Stimulated activated CD4-positive, alpha-beta T cell treated with anti-CD3 and anti-CD28 coated beads, Interleukin-4, amount 100 ng/mL, for 1 hour (primary cell): ENCODE measurements at regions not wholly inside any gene's neighbourhood (a gene's known extent, or its start where the extent isn't known, plus 50 kb on each side); places are given as distances from the start of the nearest gene placed in this dataset.

ENCODE experiments used
- DNase-seq: peaks from one replicate; pipeline ENCODE4 v3.0.0-alpha.2; 2020

DNA sequence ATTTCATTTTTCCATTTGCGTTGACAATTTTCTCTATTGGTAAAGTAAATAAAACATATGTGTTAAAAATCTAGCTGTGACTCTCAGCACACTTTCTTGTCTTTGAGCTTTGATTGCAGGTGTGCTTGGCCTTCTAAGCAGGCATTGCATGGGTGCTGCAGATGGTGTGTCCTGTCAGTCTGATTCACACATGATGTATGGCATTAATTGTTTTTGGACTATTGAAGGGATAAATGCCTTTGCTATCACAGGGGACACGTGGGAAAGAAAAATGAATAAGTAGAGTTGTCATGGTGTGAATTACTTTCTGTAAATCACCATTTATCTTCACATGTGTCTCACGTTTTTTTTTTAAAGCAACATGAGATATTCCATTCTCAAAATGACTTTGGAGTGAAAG is 211.3 kb upstream of the NAV3 start:
- no peak for DNase-seq

DNA sequence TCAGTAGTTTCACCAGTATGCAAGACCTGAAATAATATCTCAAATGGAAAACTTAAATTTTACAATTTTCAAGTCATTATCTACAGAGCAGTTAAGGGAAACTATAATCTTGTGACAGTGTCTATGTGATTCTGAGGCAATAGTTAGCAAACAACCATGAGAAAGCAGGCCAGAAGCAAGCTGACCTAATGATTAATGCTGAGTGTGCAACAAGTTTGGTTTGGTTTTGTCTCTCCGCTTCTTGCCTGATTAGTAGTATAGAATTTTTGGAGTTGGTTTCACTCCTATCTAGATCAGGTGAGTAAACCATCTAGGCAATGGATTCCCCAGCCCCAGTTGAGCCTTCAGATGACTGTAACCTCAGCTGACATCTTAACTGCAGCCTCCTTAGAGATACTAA is 212.9 kb upstream of the NAV3 start:
- DNase-seq: no peak

DNA sequence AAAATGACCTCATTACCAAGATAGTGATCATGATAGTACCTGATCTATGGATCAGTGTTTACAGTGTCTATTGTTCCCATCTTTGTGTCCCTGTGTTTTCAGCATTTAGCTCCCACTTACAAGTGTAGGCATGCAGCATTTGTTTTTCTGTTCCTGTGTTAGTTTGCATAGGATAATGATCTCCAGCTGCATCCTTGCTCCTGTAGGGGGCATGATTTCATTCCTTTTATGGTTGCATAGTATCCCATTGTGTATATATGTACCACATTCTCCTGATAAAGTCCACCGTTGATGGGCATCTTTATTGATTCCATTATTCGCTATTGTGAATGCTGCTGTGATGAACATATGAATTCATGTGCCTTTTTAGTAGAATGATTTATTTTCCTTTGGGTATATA is 215.4 kb upstream of the NAV3 start:
- no peak for DNase-seq

DNA sequence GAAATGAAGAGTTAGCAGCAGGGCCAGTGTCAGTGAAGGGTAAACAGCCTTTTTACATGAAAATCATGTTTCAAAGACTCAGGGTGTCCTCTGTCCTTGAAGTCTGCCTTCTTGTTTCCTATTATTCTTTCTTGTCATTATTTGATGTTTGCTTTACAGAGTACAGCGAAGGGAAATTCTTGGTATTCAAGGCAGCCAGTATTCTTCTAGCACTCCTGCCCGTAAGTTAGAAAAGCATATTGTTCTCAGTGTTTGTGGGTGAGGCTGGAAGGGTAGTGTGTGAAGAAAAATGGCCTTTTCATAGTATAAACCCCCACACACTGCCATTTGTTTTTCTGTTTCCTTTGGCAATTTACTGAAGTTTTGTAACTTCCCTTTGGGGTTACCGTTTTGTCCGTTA is 217.3 kb upstream of the NAV3 start:
- no peak for DNase-seq

DNA sequence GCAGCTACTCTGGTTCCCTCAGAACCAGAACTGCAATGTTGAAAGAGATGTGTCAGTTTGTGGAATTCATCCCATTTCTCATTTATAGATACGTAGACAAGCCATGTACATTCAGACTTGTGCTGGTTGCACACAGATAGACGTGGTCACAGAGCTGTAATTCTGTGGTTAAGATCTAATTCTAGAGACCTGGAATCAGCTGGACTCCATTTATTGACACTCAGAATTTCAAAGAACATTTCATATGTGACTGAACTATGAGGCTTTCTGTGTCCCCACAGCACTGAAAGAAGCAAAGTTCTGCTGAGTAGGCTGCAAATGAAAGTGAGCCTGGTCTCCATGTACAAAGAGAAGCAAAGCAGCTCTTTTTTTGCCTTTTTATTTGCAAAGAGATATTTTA is 220.2 kb upstream of the NAV3 start:
- DNase-seq: no peak

DNA sequence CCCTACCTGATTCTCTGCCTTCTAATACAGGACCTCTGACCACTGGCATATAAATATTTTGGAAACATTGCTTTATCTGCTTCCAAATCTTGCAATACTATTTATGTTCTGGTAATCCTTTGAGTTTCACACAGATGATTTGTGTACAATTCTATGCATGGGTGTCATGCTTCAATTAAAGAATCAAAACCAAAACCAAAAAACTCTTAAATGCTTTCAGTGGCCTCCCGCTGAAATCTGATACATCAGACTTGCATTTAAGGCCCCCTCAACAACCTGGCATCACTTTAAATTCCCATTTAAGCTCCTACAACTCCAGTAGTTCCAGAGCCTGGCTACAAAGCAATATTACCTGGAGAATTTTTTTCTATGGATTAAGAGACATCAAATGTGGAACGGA is 221.7 kb upstream of the NAV3 start:
- no peak for DNase-seq

DNA sequence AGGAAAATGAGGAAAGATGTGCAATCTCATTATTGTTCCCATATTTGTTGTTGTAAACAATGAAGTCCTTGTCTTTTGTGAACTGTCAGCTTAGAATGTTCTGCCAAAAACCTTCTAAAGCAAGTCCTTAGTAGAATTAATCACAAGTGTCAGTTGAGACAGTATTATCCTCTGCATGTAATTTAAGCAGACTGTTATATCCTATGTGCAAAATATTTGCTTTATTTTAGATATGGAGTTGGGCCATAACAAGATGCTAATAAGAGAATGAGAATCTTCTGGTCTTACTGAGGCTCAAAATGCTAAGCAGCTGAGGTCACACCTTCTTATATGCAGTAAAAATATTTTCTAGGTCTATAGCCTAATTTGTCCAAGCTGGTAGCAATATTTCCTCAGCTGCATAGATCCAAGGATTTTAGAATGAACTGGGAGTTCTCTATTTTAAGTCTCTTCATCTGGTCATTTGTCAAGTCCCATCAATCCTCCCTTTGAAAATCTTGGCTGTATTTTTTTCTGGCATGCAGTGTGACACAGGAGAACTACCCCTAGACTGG is 222.3 kb upstream of the NAV3 start:
- DNase-seq: no peak

DNA sequence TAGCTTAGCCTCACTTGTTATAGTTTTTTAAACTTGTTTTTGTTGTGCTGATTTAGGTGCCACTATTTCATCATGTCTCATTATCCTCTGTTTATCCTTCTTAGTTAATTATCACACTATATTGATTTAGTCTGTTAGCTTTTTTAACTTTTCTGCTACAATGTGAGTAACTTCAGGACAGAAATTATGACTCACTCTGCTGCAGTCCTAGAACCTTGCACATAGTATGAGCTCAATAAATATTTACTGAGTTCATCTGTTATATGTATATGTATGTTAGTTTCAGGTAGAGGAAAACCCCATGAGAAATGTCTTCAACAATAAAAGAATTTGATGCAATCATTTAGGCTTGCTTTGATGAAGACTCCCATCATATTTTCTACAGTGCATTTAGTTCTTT is 224.3 kb upstream of the NAV3 start:
- no peak for DNase-seq

DNA sequence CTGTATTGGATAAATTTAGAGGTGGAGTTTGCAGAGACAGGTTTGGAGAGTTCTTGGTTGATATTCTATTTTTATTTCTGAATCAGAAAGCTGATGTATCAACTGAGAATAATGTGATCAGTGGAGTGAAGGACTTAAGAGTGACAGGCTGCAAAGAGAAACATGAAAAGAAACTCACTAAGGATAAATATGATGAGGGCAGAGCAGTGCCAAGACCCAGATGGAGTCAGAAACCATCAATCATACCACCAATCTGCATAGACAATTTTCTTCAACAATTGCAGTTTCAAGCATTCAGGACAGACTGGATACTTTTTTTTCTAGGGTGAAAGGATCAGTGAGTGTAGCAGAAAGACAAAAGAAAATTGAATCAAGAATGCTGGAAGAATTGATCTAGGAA is 226.7 kb upstream of the NAV3 start:
- no peak for DNase-seq

DNA sequence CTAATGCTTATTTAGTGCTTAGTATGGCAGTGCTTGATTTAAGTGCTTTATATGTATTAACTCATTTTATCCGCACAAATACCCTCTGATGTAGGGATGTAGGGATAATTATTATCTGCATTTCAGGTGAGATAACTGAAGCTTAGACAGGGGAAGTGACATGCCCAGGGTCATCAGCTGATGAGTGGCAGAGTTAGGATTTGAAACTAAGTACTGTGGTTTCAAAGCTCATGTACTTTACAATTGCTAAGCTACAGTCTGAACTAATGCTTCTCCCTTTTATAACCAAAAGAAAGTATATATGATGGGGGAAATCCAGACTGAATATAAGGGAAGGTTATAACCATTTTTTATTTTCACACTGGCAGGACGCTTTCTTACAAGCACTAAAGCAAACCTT is 229.6 kb upstream of the NAV3 start:
- DNase-seq: no peak

DNA sequence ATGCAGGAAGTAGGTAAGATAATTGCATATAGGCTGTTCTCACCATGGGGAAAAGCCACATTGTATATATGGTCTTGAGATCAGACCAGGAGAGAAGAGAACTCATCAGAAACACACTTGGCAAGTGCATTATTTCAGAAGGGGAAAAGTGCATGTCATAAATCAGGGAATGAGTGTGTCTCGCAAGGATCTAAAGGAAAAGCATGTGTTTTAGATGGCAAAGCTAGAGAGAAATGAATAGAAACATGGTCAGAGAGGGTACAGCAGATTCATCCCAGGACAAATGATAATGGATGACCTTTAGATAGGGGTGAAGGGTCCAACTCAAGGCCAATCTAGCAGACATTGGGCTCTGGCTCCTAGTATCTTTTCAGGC is 230.2 kb upstream of the NAV3 start:
- no peak for DNase-seq

DNA sequence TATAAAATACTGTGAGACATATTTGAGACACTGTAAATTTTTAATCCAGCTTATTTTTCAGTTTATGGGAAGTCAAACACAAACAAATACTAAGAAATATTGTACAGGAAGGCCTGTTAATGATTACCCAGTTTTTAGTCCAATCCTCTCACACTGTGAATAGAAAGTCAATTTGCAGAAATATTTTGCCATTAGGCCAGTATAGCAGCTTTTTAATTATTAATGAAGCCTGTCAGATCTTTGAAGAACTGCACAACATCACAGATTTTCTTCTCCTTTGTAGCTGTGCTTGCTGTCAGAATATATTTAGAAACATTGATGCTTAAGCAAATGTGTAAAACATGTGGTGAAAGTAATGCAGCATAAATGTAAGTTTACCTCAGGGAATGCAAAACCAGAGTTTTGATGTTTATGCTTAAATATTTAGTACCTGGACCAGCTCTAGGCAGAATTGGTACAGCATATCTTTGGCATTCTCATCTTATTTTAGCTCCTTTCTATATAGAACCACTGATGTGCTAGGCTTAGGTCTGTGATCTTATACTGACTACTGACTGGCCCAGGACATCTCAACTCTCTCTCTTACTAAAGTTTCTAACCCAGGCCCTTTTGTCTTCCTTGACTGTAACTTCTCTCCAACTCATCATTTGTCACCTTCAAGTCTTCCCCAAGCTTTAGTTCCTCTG is 230.8 kb upstream of the NAV3 start:
- DNase-seq: no peak

DNA sequence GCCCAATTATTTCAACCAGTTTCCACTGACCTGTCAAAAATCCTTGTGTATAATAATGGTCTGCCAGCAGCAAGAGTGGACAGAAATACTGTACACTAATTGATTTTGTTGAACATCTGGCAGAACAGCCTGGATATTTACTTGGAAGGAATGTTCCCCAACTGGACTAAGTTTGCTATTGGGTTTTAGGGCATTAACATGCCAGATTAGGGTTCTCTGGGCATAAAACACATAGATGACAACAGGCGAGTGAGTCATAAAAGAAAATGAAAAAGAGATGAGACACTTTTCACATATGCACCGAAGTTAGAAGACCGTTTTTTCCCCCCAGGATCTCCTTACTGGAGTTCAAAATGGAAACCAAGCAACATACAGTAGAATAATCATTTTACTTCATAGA is 236.3 kb upstream of the NAV3 start:
- DNase-seq: no peak

DNA sequence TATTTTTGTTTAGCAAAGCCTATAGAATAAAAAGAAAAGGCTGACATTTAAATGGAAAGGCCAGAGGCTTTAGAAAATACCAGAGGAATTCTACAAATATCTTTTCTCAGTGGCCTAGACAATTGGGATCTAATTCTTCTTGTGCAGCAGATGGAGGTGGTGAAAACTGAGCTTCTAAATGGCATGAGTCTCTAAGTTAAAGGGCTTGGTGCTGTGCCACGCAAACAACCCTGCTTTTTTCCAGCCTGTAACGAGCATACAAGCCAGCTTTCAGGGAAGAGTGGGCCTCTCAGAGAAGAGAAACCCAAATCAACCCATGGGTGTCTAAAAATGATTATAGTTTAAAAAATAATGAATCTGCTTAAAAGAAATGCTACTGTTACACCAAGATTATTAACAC is 237.9 kb upstream of the NAV3 start:
- no peak for DNase-seq

DNA sequence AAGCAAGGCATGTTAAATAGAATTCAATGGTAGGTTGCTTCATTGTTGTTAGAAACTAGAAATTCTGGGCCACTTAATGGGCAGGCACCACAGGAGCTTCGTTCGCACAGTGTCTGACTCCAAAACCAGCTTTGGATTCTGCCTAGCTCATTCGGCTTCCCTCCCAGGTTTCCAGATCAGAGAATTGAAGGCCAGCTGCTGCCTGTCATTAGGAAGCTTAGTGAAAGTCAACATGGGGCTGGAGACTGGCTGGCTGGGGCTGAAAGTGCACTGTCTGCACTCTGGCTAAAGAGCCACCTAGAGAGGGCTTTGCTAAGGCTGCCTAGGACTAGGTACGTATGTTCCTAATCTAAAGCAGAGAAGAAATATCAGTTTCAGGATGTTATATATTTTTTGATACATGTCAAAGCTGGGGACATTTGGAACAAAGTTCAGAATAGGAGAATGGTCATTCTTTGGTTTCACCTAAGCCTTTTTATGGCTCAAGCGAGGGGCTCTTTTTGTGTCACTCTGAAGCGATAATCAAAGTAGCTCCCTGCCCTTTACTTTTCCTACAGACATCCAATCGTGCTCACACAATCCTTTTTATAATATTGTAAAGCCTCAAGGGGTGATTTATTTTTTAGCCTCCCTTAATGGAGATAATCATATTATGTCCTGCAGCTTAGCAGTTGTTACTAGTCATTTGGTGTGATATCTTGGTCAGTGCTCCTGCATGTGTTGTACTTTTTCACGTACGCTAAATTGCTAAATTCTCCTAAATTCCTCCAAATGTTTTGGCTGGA is 238.5 kb upstream of the NAV3 start:
- DNase-seq: no peak

DNA sequence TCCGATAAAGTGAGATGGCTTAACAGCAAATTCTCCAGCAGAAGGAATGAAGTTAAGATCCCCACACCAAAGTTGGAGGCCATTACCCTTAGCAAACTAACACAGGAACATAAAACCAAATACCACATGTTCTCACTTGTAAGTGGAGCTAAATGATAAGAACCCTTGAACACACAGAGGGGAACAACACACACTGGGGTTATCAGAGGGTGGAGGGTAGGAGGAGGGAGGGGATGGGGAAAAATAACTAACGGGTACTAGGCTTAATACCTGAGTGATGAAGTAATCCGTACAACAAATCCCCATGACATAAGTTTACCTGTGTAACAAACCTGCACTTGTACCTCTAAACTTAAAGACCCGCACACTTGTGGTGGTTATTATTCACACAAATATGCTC is 240.4 kb upstream of the NAV3 start:
- DNase-seq: no peak

DNA sequence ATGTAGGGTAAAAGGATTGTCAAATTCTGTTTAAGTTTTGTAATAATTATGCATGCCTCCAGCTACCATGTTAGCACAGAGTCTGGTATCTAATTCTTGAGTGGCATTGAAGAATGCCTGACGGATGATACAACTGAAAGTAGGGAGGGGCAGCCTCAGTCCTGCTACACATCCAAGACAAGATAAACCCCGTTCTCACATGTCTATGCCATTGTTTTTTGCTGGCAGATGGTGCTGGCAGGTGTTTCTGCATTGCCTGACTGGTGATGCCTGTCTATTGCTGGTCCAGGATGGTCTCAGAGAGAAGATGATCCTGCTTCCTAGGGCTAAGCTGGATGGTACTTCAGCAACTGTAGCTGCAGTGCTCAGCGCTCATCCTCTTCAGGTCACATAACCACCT is 245.8 kb upstream of the NAV3 start:
- DNase-seq: no peak

DNA sequence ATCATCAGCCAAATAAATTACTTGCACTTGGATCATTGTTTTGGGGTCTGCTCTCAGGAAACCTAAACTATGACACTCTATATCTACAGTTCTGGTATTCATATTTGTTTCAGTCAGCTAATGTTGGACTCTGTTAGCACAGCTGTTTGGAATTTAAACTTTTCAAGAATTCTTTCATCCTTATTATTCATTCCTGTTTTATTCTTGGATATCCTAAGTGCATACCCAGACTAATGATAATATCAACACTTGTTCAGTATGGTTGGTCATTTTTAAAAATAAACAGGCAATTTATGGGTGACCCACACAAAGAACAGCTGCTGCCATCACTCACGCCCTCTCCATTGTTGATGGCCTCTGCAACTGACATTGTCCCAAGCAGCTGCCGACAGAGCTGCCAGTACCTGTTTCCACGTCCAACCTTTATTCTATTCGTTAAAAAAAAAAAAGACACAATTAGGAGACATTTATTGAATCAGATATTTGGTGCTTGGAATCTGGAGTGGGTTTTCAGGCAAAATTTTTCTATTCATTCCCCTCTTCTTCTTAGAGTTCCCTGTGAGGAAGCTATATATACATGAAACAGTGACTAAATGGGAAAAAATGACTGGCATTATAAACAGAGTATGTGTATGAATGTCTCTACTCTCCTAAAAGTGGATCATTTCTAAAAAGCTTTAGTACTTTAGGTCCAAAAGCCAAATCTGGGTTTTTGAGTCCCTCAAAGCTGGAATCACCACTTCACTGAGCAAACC is 252.1 kb upstream of the NAV3 start:
- no peak for DNase-seq

DNA sequence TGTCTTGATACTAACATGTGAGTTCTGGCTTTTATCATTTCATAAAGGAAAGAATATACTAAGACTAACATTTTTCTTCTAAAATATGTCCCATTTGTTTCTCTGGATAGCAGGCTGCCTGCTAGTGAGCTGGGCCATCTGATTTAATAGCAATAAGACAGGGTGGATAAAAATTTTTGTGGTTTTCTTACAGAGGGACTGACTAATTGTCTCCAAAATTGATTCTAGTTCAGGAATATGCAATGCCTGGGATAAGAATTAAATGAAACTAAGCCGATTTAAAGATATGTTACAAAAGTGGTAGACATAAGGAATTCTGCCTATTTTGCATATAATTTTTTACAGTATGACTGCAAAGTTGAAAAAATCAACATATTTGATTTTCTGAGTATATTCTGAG is 252.9 kb upstream of the NAV3 start:
- DNase-seq: no peak

DNA sequence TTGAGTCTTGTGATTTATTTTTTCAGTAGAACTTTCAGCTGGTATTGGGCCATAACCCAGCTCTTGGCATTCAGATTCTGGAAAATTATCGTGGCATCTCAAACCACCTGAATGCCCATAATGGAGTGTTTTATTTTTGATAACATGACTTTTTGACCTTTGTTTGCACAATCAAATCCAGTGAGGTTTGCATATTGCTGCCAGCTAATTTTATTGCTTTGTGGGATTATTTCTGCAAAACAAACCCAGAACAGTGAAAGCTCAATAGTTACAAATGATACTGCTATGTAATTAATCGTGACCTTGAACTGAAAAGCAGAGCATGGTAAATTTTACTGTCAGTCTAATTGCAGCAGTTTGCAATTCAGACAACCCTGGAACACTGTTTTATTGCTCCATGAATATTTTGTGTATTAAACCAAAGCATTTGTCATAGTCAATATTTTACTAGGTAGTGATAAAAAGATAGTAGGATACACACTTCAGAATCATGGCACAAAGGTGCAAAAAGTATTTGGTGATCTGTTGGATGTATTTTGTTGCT is 255.2 kb upstream of the NAV3 start:
- no peak for DNase-seq

DNA sequence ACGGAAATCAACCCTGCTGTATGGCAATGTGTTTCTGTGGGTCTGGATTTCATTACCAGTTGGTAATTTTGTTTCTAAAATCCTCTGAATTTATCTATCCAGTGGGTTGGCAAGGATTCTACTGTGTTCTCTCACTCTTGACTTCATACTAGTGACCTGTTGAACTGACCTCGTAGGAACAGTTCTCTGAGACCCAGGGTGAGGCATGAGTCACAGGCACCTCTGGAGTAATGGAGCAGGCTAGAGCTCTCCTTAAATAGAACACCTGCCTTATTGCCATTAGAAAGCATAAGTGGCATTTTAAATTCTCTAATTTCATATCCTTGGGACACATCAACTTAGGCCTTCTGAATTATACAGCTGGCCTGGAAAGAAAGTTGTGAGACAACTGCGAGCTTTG is 258.3 kb upstream of the NAV3 start:
- no peak for DNase-seq

DNA sequence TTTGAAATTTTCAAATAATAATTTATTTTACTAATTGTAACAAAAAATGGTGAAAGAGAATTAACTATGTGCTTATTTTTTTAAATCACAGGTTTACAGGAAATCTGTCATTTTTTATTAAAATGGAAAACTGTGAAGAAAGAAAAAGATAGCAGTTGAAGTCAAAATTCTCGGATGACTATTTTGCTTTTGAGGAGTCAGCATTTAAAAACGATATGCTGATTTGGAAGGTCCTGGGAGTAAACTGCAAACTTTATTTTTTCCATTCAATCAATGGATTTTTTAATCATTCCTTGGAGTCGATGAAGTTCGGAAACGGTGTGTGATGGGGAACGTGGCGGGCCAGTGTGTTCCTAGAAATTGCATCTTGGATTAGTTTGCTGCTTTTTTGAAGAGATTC is 258.9 kb upstream of the NAV3 start:
- DNase-seq: no peak

DNA sequence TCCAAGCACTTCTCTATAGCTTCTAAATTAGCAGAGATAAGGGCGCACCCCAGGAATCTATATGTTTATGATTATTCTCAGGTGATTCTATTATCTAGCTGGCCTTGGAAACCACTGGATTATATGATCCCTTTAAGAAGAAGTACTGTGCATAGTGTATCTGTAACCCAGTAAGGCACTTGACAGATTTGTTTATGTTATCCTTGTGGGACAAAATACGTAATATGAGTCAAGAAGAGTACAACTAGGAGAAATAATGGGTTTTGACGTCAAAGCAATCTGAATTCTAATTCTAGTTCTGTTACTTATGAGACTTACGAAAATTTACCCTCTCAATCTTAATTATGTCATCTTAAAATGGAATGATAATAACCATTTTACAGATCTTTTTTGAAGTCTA is 259.6 kb upstream of the NAV3 start:
- DNase-seq: no peak

DNA sequence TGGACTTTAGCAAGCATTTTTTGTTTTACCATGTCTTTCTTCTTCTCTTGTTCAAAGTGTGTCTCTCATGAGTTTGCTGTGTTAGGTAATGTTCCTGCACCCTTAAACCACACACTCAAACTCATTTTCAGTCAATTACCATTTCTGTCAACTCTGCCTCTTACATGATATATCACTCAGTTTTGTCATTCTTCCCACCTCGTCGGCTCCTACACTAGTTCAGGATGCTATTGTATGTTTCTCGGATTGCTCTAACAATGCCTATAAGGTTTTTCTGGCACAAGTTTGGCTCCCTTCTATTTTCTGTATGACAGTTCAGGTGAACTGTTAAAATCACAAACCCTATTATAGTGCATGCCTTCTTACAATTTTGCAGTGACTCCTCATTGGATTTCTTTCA is 260.8 kb upstream of the NAV3 start:
- DNase-seq: no peak
